GM19463 (cell line): ENCODE measurements at regions not wholly inside any gene's neighbourhood (a gene's known extent, or its start where the extent isn't known, plus 50 kb on each side); places are given as distances from the start of the nearest gene placed in this dataset.

Experiments used
- ATAC-seq: cut with Tn5 transposase; IDR thresholded peaks from one replicate; pipeline ENCODE4 v1.9.1; 2021; ENCODE audit warnings: mild to moderate bottlenecking, moderate library complexity; ENCODE audit not compliant: unreplicated experiment

DNA sequence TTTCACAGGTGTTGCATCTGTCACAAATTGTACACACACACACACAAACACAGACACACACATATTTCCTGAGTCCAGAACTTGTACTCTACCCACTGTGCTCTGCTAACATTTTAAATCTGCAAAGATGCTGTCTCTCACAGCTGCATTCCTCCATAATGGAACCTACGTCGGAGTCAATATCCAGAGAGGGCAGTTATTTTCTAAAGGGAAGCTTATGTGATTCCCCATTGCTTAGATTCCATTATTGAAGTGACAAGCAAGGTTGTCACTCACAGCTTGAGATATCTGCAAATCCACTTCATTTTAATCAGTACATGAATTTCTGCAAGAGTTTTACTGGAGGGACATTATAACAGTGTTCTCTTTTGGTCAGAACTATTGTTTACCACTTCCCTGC lies 992.4 kb downstream of the NSUN3 start:
- no peak for ATAC-seq

DNA sequence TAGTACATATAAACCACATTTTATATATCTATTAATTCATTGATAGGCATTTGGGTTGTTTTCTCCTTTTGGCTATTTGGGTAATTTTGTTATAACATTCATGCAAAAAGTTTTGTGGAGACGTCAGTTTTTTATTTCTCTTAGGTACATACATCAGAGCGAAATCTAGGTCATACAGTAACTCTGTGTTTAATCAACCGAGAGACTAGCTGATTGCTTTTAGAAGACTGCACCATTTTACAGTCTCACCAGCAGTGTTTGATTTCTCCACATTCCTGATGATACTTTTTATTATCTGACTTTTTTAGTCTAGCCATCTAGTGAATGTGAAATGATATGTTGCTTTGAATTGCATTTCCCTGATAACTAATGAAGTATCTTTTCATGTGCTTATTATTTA lies 1019.3 kb downstream of the NSUN3 start:
- ATAC-seq = no peak

DNA sequence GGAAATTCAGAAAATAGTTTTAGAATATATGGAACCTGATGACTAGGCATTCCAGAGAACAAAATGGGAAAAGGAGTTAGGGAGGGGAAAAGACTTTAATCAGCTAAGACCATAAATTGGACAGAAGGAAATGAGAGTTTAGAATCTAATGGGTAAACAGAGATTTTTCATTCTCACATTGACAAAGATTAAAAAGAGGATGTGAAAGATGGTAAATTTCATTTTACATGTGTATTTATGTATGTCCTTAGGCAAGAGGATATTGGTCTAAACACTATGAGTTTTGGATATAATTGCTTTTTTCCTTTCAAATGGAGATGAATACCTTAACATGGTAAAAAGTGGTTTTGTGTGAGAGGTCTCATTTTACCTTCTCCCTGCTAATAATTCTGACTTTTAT lies 1021.9 kb downstream of the NSUN3 start:
- no peak for ATAC-seq

DNA sequence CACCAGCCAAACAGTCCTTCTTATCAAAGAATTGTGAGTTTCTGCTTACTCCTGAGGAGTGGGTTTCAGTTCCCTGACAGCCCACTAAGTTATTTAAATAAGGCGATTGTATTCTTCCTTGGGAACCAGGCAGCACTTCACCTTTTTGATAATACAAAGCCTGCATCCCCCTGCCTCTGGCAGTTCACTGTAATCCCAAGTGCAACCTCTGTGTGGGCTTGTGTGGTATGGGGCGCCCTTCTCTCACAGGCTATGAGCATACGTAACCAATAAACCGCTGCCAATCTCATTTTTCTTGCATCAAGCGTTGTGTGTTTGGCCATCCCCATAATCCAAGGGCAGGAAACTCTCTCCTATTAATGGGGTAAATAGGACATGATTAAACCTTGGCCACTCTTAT lies 1025.6 kb downstream of the NSUN3 start:
- no peak for ATAC-seq

DNA sequence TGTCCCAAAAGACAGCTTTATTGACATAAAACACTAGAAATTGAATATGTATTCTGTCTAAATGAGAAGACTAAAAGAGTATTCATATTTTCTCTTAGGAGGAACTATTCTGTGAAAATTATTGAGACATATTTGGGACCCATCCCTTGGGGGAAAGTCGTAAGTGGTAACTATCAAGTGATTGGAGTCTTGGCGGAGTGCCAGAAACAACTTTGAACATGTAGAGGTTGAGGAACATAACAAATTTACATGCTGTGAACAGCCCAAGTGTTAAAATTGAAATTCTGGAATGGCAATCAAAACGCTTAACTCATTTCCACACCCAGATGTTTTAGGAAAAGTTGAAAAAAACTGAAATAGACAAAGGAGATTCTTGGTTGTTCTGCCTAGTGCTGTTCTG lies 1034.6 kb downstream of the NSUN3 start:
- ATAC-seq = no peak

DNA sequence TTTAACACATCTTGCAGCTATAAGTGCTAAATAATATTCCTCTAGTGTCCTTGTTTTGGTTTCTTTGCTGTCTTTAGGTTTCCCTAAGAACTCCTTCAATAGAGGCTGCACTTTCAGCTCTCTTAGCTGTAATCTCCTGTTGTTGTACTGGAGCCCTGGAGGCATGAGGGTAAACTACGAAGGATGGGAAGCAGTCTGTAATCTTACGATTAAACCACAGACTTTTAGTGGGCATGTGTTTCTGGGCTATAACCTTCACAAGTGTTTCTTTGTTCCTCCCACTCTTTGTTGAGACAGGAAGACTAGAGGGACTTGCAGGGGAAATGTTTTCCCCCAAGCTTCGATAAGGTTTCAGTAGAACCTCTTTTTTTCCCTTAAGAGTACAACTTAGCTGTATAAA lies 1058.1 kb downstream of the NSUN3 start:
- ATAC-seq = no peak

DNA sequence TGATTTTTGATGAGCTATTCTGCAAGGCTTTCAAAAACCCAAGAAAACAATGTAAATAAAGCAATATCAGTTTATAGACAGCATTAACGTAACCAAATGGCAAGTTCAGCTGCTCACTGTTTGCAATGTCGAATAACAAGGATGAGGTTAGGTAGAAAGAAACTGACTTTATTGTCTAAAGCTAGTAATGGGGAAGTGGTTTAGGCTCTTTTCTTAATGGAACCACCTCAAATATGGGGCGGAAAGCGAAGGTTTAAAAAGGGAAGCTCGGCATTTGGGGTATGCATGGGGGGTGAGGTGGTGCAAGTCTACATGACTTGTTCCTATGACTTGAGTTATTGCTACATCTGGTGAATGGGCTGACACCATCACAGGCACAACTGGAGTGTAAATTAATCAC lies 1060.2 kb downstream of the NSUN3 start:
- ATAC-seq = no peak

DNA sequence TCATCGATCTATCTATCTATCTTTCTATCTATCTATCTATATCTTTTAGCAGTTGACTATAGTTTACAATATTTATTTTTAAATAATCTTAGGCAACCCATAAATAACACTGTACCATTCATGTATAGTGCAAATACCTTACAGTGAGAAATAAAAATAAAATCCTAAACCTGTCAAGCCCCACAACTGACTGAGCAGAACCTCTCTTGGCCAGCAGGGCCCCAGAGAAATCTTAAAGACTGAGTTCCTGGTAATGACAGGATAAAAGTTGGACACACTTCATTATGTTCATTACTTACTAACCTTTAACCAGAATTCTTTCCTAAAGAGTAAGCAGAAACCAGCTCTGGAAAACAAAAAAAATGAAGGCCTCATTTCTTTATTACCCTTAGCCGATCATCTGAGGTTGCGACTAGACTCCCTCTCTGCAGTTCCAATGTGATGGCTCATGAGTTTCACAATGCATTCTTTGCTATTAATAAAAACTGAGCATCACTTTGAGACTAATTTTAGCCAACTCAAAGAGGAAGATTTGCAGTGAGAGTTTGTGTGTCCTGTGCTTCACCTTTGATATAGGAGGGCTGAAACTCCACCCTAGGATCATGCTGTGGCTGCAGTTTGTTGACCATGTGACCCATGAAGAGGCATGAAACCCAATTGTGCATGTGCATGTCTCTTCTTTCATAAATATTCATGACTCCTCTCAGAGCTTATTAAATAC lies 1072.0 kb downstream of the NSUN3 start:
- no peak for ATAC-seq

DNA sequence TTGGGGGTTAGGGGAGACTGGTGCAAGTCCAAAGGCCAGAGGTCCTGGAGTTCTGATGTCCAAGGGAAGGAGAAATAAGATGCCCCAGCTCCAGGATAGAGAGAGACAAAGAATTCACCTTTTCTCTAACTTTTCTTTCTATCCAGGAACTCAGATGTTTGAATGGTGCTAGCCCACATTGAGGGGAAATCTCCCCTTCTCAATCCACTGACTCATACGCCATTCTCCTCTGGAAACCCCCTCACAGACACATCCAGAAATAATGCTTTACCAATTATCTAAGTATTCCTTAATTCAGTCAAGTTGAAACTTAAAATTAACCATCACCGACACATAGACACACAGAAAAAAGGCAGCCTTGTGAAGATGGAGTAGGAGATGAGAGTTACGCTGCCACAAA lies 1085.2 kb downstream of the NSUN3 start:
- ATAC-seq = peak; percentile 69

DNA sequence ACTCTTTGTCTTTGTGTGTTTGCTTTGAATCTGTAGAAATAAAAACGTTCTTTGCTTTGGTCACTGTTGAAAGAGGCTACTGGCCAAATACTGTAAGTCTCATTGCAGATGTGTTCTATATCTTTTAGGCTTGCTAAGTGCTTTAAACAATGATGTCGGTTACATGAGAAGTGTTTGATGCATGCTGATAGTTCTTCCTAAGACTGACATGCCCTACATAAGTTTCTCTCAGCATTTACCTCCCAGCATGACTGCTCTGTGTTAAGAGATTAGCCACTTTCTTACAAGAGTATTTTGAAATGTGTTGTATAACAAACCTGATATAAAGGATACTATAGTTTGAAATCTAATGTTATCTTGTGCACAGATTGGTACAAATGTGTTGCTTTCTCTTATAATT lies 1088.7 kb downstream of the NSUN3 start:
- ATAC-seq = no peak

DNA sequence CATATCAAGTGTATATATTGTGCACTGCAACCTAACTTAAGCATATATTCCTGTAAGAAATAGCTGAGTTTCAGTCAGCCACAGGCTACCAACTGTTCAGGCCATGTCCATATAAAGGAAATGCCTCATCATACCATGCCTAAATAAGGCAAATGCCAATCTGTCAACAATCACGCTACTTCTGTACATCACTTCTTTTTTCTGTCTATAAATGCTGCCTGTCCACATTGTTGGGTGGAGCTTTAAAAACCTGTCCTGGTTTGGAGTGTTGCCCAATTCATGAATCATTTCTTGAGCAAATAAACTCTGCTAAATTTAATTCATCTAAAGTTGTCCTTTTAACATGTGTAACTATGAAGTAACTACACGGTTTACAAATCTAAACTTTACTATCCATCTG lies 1091.9 kb downstream of the NSUN3 start:
- ATAC-seq = no peak

DNA sequence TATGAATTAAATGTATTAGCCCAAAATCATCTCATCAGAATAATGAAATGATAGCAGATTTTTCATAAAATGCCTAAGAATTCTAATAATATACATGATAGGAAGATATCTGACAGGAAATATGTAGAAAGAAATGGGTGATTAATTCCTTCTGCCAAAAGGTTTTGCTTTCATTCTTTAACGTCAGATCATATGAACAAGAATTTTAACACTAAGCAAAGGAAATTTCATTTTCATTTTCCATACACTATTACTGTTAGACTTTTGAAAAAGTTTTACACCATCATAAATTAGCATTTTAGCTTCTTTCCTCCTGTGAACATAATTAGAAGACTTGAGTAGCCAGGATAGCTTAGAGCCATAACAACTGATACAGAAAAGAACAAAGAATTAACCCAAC lies 1099.9 kb downstream of the NSUN3 start:
- no peak for ATAC-seq

DNA sequence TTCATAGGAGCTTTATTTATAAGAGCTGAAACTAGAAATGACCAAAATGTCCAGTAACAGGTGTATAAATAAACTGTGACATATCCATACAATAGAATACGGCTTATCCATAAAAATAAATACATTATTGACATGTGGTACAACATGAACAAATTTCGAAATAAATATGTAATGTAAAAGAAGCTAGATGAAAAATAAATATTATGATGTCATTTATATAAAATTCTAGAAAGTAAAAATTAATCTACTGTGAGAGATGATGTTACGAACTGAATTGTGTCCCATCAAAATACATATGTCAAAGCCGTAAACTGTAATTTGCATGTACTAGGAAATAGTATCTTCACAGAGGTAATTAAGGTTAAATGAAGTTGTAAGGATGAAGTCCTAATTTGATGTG lies 1104.9 kb downstream of the NSUN3 start:
- no peak for ATAC-seq

DNA sequence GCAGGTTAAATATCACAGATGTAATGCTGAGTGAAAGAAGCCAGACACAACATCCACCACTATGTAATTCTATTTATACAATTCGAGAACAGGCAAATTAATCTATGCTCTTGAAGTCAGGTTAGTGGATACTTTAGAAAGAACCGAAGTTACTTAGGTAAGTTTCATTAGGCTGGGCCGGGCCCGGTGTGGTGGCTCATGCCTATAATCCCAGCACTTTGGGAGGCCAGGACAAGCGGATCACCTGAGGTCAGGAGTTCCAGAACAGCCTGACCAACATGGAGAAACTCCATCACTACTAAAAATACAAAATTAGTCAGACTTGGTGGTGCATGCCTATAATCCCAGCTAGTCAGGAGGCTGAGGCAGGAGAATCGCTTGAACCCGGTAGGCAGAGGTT lies 1105.7 kb downstream of the NSUN3 start:
- no peak for ATAC-seq

DNA sequence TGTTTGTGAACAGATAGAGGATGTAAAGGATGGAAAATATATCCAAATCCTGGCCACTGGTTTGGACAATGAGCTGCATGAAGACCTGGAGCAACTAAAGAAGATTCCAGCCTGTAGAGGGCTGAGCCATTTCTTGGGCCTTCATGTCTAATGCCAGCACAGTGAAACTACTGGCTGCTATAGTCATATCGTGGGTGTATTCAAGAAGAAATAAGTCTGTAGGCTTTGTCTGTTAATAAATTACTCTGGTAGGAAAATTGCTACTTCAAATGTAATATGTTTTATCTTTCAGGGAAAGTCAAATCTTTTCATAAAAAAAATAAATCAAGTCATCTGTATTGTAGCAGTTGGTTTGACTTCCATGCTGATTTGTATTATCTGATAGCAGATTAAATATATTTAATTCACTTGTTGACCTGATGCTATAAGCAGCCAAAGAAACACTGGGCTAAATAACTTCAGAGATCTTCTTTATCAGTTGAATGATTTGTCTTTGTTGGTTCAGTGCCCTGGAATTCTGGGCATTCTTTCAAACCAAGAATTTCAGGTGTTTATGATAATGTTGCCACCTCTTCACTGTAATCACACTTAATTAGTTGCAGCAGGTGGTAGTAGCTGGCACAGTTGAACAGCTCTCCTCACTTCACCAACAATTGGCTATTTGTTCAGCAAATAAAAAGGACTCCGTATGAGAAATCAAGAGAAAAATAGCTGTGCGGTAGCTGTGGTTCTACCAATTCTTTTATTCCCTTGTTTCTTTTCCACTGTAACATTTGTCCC lies 1109.5 kb downstream of the NSUN3 start:
- ATAC-seq = no peak

DNA sequence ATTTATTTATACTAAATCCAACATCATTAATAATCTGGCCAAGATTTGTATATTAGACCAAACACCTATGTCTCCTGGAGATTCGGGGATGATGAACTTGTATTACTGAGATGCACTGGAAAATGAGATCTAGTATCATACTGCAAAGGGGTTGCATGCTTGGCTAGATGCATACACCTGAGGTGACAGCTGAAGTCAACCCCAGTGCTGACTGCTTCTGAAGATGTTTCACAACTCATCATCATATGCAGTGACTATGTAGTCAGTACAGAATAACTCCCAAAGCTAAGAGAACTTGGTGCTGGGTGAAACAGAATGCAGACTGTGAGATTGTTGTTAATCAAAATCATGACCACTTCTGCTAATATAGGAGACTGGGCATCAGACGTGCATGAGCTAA lies 1114.2 kb downstream of the NSUN3 start:
- ATAC-seq = peak; percentile 88

DNA sequence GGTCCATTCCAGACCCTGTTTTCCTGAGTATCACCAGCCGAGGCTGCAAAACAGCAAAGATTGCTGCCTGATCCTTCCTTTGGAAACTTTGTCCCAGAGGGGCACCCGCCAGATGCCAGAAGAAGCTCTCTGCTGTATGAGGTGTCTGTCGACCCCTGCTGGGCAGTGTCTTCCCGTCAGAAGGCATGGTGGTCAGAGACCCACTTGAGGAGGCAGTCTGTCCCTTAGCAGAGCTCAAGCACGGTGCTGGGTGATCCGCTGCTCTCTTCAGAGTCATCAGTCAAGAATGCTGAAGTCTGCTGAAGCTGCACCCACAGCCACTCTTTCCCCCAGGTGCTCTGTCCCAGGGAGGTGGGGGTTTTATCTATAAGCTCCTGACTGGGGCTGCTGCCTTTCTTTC lies 1121.2 kb downstream of the NSUN3 start:
- ATAC-seq = no peak

DNA sequence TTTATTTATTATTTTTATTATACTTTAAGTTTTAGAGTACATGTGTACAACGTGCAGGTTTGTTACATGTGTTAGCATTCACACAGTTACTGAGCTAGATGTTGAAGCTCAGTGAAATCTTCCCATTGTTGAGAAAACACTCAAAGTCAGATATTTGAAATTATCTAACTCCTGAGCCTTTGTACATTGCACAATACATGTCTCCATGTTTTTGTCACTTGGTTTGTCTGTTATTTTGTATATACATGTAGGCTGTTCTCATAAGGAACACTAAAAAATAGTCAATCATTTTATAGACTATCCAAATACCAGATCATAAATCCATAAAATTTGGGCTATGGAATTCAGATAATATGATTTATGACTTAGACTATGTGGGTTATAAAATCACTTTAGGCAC lies 1126.5 kb downstream of the NSUN3 start:
- ATAC-seq = no peak

DNA sequence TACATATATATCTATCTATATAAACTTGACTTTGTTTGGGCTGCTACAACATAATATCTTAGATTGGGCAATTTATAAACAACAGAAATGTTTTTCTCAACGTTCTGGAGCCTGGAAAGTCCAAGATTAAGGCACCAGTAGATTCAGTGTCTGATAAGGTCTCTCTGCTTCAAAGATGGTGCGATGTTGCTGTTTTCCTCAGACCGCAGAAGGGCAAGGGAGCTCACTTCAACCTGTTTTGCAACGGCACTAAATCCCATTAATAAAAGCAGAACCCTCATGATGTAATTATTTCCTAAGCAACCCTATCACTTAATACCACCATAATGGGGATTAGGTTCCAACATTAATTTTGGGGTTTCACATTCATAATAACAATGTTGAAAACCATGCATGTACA lies 1134.8 kb downstream of the NSUN3 start:
- ATAC-seq = no peak

DNA sequence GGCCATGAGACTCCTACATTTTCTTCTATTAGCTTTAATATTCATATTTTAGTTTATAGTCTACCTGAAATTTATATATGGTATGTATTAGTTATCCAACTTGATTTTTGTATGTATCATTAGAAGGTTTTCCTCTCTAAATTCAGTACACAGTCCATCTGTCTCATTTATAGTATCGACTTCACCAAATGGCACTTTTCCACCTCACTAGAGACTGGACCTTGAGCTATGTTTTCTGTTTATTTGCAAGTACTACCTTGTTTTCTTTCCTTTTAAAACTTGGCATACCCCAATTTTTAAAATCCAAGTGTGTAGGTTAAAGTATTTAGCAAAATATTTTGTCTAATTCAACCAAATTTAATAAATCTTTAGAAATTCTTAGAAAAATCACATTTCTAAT lies 1137.5 kb downstream of the NSUN3 start:
- ATAC-seq = no peak

DNA sequence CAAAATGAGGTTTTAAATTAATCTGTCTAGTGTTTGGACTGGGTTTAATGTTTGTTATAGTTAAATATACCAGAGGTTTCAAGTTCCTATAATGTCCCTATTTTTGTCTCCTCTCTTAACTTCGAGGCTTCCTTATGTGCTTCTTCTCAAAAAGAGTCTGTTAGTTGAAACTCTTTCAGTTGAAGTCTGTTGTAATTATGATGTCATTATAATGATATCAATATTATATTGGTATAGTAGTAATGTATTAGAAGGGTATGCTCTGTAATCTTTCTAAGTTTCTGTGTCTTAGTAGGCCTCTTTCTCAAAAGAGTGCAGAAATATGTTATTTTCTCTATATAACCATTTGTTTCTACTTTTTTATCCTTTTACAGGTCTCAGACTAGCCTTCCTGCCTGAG lies 1148.0 kb downstream of the NSUN3 start:
- ATAC-seq = no peak

DNA sequence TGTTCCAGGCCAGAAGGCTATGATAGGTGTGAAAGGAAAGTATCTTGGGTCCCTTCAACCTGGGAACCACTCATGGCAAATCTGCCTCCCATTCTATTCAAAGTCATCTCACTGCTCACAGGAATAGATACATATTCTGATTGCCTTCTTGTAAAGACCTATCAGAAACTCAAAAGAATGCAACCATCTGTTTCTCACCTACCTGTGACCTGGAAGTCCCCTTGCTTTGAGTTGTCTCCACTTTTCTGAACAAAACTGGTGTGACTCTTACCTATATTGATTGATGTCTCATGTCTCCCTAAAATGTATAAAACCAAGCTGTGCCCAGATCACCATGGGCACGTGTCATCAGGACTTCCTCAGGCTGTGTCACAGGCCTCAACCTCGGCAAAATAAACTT lies 1149.3 kb downstream of the NSUN3 start:
- ATAC-seq = no peak
